Stomach (tissue), 4 donors: ENCODE measurements at regions not wholly inside any gene's neighbourhood (a gene's known extent, or its start where the extent isn't known, plus 50 kb on each side); places are given as distances from the start of the nearest gene placed in this dataset.

ENCODE experiments used
- EP300 ChIP-seq: sonication (generic); formaldehyde crosslinking; IDR thresholded peaks from one replicate; pipeline ENCODE4 v1.6.1; 2017; ENCODE audit warnings: antibody characterized with exemption
- POLR2A ChIP-seq, 4 donors: fragments of 450-650 bp; IDR thresholded peaks; one replicate each; pipeline ENCODE4 v1.6.1; 2016; ENCODE audit warnings: antibody characterized with exemption in 4 of 4, control low read depth in 2 of 4, mild to moderate bottlenecking in 1 of 4, moderate library complexity in 1 of 4
- POLR2AphosphoS5 ChIP-seq, 3 donors: sonication (generic); formaldehyde crosslinking; IDR thresholded peaks; one replicate each; pipeline ENCODE4 v1.6.1; 2016; ENCODE audit warnings: antibody characterized with exemption in 3 of 3
- TF ChIP-seq, protein P1 (sequence below), 7 experiments: fragments of 450-650 bp in 4 of 7; fragments of 200-600 bp in 3 of 7; sonication (generic) in 3 of 7; IDR thresholded peaks; one replicate each; pipeline ENCODE4 v1.5.1; 2016 to 2019; ENCODE audit warnings: antibody characterized with exemption in 7 of 7, control low read depth in 2 of 7, mild to moderate bottlenecking in 1 of 7

DNA sequence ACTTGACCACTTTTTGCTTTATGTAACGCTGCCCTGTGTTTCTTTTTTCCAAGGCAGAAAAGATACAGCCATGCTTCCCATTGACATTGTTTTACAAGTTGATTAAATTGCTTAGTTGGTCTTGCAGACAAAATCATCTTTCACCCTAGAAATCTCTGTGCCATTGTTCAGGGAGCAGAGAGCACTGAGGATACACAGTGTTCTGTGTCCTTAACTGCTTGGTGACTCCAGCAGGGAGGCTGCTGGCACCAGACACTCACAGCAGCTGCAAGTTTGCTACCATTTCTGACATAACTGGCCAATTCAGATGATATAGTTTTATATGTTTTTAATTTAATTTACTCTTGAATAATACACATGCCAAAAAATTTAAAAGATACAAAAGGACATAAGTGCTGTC lies 118.7 kb downstream of the RGS2 start:
- TF ChIP-seq, protein P1, sequence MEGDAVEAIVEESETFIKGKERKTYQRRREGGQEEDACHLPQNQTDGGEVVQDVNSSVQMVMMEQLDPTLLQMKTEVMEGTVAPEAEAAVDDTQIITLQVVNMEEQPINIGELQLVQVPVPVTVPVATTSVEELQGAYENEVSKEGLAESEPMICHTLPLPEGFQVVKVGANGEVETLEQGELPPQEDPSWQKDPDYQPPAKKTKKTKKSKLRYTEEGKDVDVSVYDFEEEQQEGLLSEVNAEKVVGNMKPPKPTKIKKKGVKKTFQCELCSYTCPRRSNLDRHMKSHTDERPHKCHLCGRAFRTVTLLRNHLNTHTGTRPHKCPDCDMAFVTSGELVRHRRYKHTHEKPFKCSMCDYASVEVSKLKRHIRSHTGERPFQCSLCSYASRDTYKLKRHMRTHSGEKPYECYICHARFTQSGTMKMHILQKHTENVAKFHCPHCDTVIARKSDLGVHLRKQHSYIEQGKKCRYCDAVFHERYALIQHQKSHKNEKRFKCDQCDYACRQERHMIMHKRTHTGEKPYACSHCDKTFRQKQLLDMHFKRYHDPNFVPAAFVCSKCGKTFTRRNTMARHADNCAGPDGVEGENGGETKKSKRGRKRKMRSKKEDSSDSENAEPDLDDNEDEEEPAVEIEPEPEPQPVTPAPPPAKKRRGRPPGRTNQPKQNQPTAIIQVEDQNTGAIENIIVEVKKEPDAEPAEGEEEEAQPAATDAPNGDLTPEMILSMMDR (IDR thresholded peaks at IDR 0.05): no peak
- TF ChIP-seq POLR2A (IDR thresholded peaks at IDR 0.05): no peak
- no peak for TF ChIP-seq POLR2AphosphoS5 (IDR thresholded peaks at IDR 0.05)
- no peak for TF ChIP-seq EP300
